ENCODE measurements at regions not wholly inside any gene's neighbourhood (a gene's known extent, or its start where the extent isn't known, plus 50 kb on each side); places are given as distances from the start of the nearest gene placed in this dataset.

GRCh38 chr13:75225288-75226032, 256.5 kb downstream of the TBC1D4 start:
- no peaks in the 10 kb centered on the region for H4K20me1 ChIP-seq (ENCODE audit: control insufficient read depth, extremely low read depth, insufficient read depth, low read length)
- no peak overlapping the region for H3K4me2 ChIP-seq (ENCODE audit: extremely low read depth, insufficient read depth, low read length)
- DNase-seq (ENCODE audit: low read depth in 2 of 2), result no peak
- no peaks in the 10 kb centered on the region for H3K36me3 ChIP-seq (ENCODE audit: control insufficient read depth, insufficient read depth, low read length)
- H3K4me1 ChIP-seq (ENCODE audit: control insufficient read depth, extremely low read depth, insufficient read depth, low read length), result no peaks in the 10 kb centered on the region
- no peaks in the 10 kb centered on the region for H3K79me2 ChIP-seq (ENCODE audit: control insufficient read depth, insufficient read depth, low read length)
- H3K4me3 ChIP-seq (replicated peaks in 1 of 4; ENCODE audit: control extremely low read depth in 1 of 4, insufficient read depth in 1 of 4, low read depth in 3 of 4, low read length in 4 of 4), result no peak overlapping the region
- no peaks in the 10 kb centered on the region for H3K9me3 ChIP-seq (ENCODE audit: control insufficient read depth, insufficient read depth, low read depth, low read length)
- TF ChIP-seq, protein P1, sequence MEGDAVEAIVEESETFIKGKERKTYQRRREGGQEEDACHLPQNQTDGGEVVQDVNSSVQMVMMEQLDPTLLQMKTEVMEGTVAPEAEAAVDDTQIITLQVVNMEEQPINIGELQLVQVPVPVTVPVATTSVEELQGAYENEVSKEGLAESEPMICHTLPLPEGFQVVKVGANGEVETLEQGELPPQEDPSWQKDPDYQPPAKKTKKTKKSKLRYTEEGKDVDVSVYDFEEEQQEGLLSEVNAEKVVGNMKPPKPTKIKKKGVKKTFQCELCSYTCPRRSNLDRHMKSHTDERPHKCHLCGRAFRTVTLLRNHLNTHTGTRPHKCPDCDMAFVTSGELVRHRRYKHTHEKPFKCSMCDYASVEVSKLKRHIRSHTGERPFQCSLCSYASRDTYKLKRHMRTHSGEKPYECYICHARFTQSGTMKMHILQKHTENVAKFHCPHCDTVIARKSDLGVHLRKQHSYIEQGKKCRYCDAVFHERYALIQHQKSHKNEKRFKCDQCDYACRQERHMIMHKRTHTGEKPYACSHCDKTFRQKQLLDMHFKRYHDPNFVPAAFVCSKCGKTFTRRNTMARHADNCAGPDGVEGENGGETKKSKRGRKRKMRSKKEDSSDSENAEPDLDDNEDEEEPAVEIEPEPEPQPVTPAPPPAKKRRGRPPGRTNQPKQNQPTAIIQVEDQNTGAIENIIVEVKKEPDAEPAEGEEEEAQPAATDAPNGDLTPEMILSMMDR (conservative IDR thresholded peaks at IDR 0.05 in 1 of 2, IDR thresholded peaks at IDR 0.05 in 1 of 2; ENCODE audit: low read depth in 1 of 2, low read length in 2 of 2), result no peak
- TF ChIP-seq EZH2 (IDR thresholded peaks at IDR 0.05; ENCODE audit: low read length, missing control alignments), result no peak
- no peaks in the 10 kb centered on the region for H3K27me3 ChIP-seq (ENCODE audit: control insufficient read depth, insufficient read depth, low read length)
- H2AFZ ChIP-seq (ENCODE audit: low read length), result no peak overlapping the region
- H3K27ac ChIP-seq (ENCODE audit: insufficient read depth, low read length), result no peak overlapping the region
- no peak overlapping the region for H3K9ac ChIP-seq (ENCODE audit: insufficient read depth, low read length)

- Histone ChIP-seq H3K4me1 (ENCODE audit: control insufficient read depth, extremely low read depth, insufficient read depth, low read length) (peaks cover 2% of the 10 kb centered on the region), H3K9ac (ENCODE audit: insufficient read depth, low read length) (no peak overlapping the region), H3K36me3 (ENCODE audit: control insufficient read depth, insufficient read depth, low read length) (no peaks in the 10 kb centered on the region), H2AFZ (ENCODE audit: low read length) (no peak overlapping the region), H3K9me3 (ENCODE audit: control insufficient read depth, insufficient read depth, low read depth, low read length) (no peaks in the 10 kb centered on the region), H3K27ac (ENCODE audit: insufficient read depth, low read length) (no peak overlapping the region), H3K79me2 (ENCODE audit: control insufficient read depth, insufficient read depth, low read length) (no peaks in the 10 kb centered on the region), H3K4me3 (replicated peaks in 1 of 4; ENCODE audit: control extremely low read depth in 1 of 4, insufficient read depth in 1 of 4, low read depth in 3 of 4, low read length in 4 of 4) (no peak overlapping the region), H4K20me1 (ENCODE audit: control insufficient read depth, extremely low read depth, insufficient read depth, low read length) (no peaks in the 10 kb centered on the region), H3K27me3 (ENCODE audit: control insufficient read depth, insufficient read depth, low read length) (no peaks in the 10 kb centered on the region), H3K4me2 (ENCODE audit: extremely low read depth, insufficient read depth, low read length) (no peak overlapping the region)
- DNase-seq (ENCODE audit: low read depth in 2 of 2), result no peak
- TF ChIP-seq EZH2 (IDR thresholded peaks at IDR 0.05; ENCODE audit: low read length, missing control alignments), result no peak
- TF ChIP-seq, protein P1 (conservative IDR thresholded peaks at IDR 0.05 in 1 of 2, IDR thresholded peaks at IDR 0.05 in 1 of 2; ENCODE audit: low read depth in 1 of 2, low read length in 2 of 2), result no peak
These were observed 257.8 kb downstream of the TBC1D4 start for GRCh38 chr13:75224053-75224742.

DNA sequence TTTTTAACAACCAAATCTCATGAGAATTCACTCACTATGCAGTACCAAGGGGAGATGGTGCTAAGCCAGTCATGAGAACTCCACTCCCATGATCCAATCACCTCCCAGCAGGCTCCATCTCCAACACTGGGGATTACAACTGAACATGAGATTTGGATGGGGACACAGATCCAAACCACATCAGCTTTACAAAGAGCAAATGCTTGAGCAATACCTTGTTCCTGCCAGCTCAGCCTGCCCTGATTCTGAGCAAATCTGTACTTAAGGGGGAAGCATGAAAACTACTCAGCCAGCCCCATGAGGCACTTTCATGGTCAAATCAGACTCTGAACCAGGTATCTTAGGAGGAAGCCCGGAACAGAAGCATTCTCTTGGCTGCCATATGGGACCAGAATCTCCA, 259.9 kb downstream of the TBC1D4 start:
- Histone ChIP-seq H3K9me3 (ENCODE audit: control insufficient read depth, insufficient read depth, low read depth, low read length) (no peaks in the 10 kb centered on the region), H3K9ac (ENCODE audit: insufficient read depth, low read length) (no peak overlapping the region), H3K79me2 (ENCODE audit: control insufficient read depth, insufficient read depth, low read length) (no peaks in the 10 kb centered on the region), H3K27me3 (ENCODE audit: control insufficient read depth, insufficient read depth, low read length) (no peaks in the 10 kb centered on the region), H3K4me2 (ENCODE audit: extremely low read depth, insufficient read depth, low read length) (no peak overlapping the region), H2AFZ (ENCODE audit: low read length) (no peak overlapping the region), H4K20me1 (ENCODE audit: control insufficient read depth, extremely low read depth, insufficient read depth, low read length) (no peaks in the 10 kb centered on the region), H3K27ac (ENCODE audit: insufficient read depth, low read length) (no peak overlapping the region), H3K36me3 (ENCODE audit: control insufficient read depth, insufficient read depth, low read length) (no peaks in the 10 kb centered on the region), H3K4me3 (replicated peaks in 1 of 4; ENCODE audit: control extremely low read depth in 1 of 4, insufficient read depth in 1 of 4, low read depth in 3 of 4, low read length in 4 of 4) (no peak overlapping the region), H3K4me1 (ENCODE audit: control insufficient read depth, extremely low read depth, insufficient read depth, low read length) (peaks cover 2% of the 10 kb centered on the region)
- peak; percentile 54 to 65 for DNase-seq (ENCODE audit: low read depth in 2 of 2)
- no peak for TF ChIP-seq EZH2 (IDR thresholded peaks at IDR 0.05; ENCODE audit: low read length, missing control alignments)
- TF ChIP-seq, protein P1 (conservative IDR thresholded peaks at IDR 0.05 in 1 of 2, IDR thresholded peaks at IDR 0.05 in 1 of 2; ENCODE audit: low read depth in 1 of 2, low read length in 2 of 2), result no peak

Data from fibroblast of lung (primary cell).